ENCODE measurements at regions not wholly inside any gene's neighbourhood (a gene's known extent, or its start where the extent isn't known, plus 50 kb on each side); places are given as distances from the start of the nearest gene placed in this dataset.
"Not testable (repeated sequence)": the region's sequence is repeated elsewhere in the genome, so short reads cannot be mapped to it uniquely, and the experiment has no call there.

DNA sequence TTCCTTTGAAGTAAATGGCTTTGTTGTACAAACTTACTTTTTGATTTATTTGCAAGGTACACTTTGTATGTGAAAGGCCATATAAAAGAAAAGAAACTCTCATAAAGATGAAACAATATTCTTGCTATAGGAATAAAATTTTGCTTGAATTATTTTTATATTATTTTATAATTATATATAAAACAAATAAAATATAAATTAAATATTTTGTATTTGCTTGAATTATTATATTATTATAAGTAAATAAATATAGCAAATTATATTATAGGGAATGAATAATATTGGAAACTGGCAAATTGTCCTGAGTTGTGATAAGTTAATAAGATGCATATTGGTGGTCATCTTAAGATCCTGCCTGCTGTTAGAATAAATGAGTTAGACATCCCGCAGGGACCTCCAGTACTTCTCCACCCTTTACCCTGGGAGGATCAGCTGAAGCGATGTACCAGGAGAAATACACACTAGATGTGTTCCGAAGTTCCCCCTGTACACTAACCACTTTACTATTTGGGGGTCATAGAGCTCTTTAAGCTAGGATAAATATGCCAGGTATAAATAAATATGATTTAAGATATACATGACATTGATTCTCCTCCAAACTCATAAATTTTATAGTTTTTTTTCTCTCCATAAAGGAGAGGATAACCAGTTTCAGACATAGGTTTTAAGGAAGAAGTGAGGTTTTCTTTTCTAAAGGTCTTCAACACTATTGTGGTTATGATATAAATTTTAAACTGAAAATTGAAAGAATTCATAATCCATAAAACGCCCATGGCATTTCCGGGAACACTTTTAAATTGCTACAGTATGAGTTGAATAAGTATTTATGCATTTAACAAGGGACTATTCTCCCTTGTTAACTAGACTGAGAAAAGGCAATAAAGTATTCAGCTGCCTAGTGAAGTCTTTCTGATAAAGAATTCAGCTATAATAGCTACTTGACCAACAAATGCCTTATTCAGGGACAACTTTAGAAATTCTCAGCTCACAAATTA is 486.3 kb upstream of the MARCKS start:
- no peaks in the 10 kb centered on the region for H3K9me3 ChIP-seq (replicated peaks)
- DNase-seq = no peak
- TF ChIP-seq, protein P1, sequence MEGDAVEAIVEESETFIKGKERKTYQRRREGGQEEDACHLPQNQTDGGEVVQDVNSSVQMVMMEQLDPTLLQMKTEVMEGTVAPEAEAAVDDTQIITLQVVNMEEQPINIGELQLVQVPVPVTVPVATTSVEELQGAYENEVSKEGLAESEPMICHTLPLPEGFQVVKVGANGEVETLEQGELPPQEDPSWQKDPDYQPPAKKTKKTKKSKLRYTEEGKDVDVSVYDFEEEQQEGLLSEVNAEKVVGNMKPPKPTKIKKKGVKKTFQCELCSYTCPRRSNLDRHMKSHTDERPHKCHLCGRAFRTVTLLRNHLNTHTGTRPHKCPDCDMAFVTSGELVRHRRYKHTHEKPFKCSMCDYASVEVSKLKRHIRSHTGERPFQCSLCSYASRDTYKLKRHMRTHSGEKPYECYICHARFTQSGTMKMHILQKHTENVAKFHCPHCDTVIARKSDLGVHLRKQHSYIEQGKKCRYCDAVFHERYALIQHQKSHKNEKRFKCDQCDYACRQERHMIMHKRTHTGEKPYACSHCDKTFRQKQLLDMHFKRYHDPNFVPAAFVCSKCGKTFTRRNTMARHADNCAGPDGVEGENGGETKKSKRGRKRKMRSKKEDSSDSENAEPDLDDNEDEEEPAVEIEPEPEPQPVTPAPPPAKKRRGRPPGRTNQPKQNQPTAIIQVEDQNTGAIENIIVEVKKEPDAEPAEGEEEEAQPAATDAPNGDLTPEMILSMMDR (IDR thresholded peaks at IDR 0.05; ENCODE audit: borderline replicate concordance) = no peak
- intact Hi-C loops (cut with micrococcal nuclease) = no loop called here
- no peaks in the 10 kb centered on the region for H3K36me3 ChIP-seq
- no peaks in the 10 kb centered on the region for H3K27me3 ChIP-seq (ENCODE audit: low read depth)
- no peak overlapping the region for H3K27ac ChIP-seq (replicated peaks)
- no peak overlapping the region for H3K4me3 ChIP-seq
- no peaks in the 10 kb centered on the region for H3K4me1 ChIP-seq

DNA sequence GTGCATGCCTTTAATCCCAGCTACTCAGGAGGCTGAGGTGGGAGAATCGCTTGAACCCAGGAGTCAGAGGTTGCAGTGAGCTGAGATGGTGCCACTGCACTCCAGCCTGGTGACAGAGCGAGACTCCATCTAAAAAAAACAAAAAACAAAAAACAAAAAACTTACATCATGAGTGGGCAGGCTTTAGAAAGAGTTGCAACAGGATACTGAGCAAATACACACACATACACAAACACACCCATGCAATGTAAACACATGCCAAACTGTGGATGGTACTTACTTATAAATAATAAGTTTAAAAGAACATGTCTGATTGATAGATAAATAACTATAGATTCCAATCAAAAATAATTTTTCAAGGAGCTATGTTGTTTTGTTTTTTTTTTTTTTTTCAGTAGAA is 481.7 kb upstream of the MARCKS start:
- H3K27me3 ChIP-seq (ENCODE audit: low read depth); H3K4me1 ChIP-seq; H3K9me3 ChIP-seq (replicated peaks); H3K27ac ChIP-seq (replicated peaks); DNase-seq; H3K36me3 ChIP-seq; intact Hi-C loops (cut with micrococcal nuclease); H3K4me3 ChIP-seq: not testable (repeated sequence)

DNA sequence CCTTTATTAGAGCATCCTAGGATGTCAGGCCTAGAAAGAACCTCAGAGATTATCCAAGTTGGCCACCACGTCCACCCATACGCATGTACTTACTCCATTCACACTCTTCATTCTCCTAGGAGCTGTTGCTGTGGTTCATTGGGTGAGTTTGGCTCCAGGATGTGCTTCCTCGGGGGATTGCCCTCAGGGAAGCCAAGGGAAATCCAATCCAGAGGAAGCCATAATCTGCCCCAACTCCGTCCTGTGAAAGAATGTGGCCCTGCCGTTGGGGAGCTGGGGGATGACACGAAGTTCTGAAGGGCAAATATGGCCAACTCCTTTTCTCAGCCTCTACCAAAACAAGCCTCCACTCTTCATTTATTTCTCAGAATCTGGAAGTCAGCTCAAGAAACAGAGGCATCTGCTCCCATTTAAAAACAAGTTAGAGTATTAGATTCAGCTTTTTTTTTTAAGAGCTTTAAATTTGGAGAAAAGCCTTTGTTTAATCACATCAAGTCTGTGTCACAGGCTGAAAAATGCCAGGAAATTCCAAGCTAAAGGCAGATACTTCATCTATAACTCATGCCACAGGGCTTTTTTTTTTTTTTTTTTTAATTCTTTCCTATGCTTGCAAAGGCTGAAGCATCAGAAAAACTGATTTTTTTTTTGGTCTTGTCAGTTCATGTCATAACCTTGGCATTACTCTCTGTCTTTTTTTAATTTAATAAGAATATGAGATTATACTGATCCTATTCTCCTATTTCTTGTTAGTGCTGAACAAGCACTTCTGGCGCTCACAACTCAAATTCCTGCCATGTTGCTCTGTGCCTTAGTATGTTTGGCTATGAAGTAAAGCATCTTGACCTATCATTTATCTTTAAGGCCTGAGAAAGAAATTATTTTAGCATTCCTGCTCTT is 480.9 kb upstream of the MARCKS start:
- Histone ChIP-seq H3K4me3 (no peak overlapping the region), H3K27ac (replicated peaks) (no peak overlapping the region), H3K36me3 (no peaks in the 10 kb centered on the region), H3K4me1 (no peaks in the 10 kb centered on the region), H3K27me3 (ENCODE audit: low read depth) (no peaks in the 10 kb centered on the region), H3K9me3 (replicated peaks) (no peaks in the 10 kb centered on the region)
- TF ChIP-seq, protein P1 (IDR thresholded peaks at IDR 0.05; ENCODE audit: borderline replicate concordance) = no peak
- DNase-seq = no peak
- intact Hi-C loops (cut with micrococcal nuclease) = no loop called here

DNA sequence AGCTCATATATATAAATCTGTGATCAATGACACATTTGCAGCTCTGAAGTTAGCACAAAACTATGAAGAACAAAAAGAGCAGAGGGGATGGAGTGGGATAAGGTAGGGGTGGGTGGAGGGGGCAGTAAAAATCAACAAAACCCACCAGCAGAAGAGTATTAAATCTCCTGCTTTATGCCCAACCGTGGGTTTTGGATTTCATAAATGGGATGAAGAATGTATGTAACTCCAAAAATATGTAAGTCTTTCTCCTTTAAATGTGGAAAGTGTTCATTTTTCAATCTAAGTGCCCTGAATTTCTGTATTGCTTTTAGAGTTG is 480.3 kb upstream of the MARCKS start:
- no peaks in the 10 kb centered on the region for H3K27me3 ChIP-seq (ENCODE audit: low read depth)
- TF ChIP-seq, protein P1 (IDR thresholded peaks at IDR 0.05; ENCODE audit: borderline replicate concordance) = no peak
- H3K27ac ChIP-seq (replicated peaks) = no peak overlapping the region
- intact Hi-C loops (cut with micrococcal nuclease) = no loop called here
- H3K4me1 ChIP-seq = no peaks in the 10 kb centered on the region
- no peak overlapping the region for H3K4me3 ChIP-seq
- DNase-seq = no peak
- no peaks in the 10 kb centered on the region for H3K9me3 ChIP-seq (replicated peaks)
- H3K36me3 ChIP-seq = no peaks in the 10 kb centered on the region

DNA sequence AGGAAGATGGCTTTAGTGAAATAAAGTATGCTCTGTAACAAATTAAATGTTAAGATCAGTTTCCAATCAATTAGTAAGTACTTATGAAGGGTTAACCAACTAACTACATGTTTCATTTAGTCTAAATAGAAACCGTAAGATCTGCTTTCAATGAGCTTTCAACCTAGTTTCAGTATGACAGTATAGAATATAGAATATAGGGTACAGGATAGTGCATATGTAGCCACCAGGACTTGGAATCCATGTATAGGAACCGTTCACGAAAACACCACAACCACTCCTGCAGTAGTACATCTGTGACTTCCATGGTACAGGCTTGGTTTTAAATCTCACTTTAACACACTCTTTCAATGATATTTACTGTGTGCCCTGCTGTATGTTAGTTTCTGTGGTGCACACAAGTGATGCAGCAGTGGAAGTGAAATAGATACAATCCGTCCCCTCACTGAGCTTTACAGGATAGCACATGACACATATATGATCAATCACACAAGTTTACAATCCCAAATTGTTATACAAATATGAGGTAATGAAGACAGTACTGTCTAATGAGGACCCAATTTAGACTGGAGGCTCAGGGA is 479.7 kb upstream of the MARCKS start:
- Histone ChIP-seq H3K27me3 (ENCODE audit: low read depth) (no peaks in the 10 kb centered on the region), H3K4me1 (no peaks in the 10 kb centered on the region), H3K27ac (replicated peaks) (no peak overlapping the region), H3K9me3 (replicated peaks) (no peaks in the 10 kb centered on the region), H3K36me3 (no peaks in the 10 kb centered on the region), H3K4me3 (no peak overlapping the region)
- TF ChIP-seq, protein P1 (IDR thresholded peaks at IDR 0.05; ENCODE audit: borderline replicate concordance) = no peak
- intact Hi-C loops (cut with micrococcal nuclease) = no loop called here
- DNase-seq = no peak

Data from left ventricle myocardium inferior (tissue), 1 donor.